NOMO-1 treated with DMSO at 0.1 percent for 48 hours (cell line): ENCODE measurements at regions not wholly inside any gene's neighbourhood (a gene's known extent, or its start where the extent isn't known, plus 50 kb on each side); places are given as distances from the start of the nearest gene placed in this dataset.

Experiments
- DNase-seq: peaks from one replicate; lab custom pipeline; 2025; ENCODE audit not compliant: unreplicated experiment; lab: John Stamatoyannopoulos, UW

GRCh38 chr6:100944644-100945043 is 63.5 kb upstream of the ASCC3 start:
- DNase-seq, result no peak

GRCh38 chr6:100946021-100946540 is 65.0 kb upstream of the ASCC3 start:
- DNase-seq, result no peak

GRCh38 chr6:100946711-100947110 is 65.6 kb upstream of the ASCC3 start:
- no peak for DNase-seq

- no peak for DNase-seq
These were observed 67.4 kb upstream of the ASCC3 start for GRCh38 chr6:100948381-100949133.

GRCh38 chr6:100952006-100952405 is 70.9 kb upstream of the ASCC3 start:
- no peak for DNase-seq

- DNase-seq, result peak; percentile 47
These were observed 78.2 kb upstream of the ASCC3 start for GRCh38 chr6:100959280-100959679.

- no peak for DNase-seq
These were observed 81.3 kb upstream of the ASCC3 start for GRCh38 chr6:100962466-100962865.

GRCh38 chr6:100965067-100965466 is 83.9 kb upstream of the ASCC3 start:
- DNase-seq, result no peak

- no peak for DNase-seq
These were observed 87.8 kb upstream of the ASCC3 start for GRCh38 chr6:100968949-100969348.

GRCh38 chr6:100979267-100979666 is 98.1 kb upstream of the ASCC3 start:
- DNase-seq, result no peak

- DNase-seq, result no peak
These were observed 99.8 kb upstream of the ASCC3 start for GRCh38 chr6:100980949-100981348.

- DNase-seq, result no peak
These were observed 105.8 kb upstream of the ASCC3 start for GRCh38 chr6:100986921-100987320.

GRCh38 chr6:100987556-100987955 is 106.4 kb upstream of the ASCC3 start:
- no peak for DNase-seq

GRCh38 chr6:100988391-100988984 is 107.4 kb upstream of the ASCC3 start:
- no peak for DNase-seq

GRCh38 chr6:100990070-100990469 is 108.9 kb upstream of the ASCC3 start:
- DNase-seq, result no peak

GRCh38 chr6:100996409-100996808 is 115.3 kb upstream of the ASCC3 start:
- no peak for DNase-seq

- DNase-seq, result no peak
These were observed 117.0 kb upstream of the ASCC3 start for GRCh38 chr6:100998111-100998510.

- DNase-seq, result no peak
These were observed 118.0 kb upstream of the ASCC3 start for GRCh38 chr6:100999034-100999597.

- peak; percentile 50 for DNase-seq
These were observed 119.2 kb upstream of the ASCC3 start for GRCh38 chr6:101000341-101000740.

GRCh38 chr6:101001012-101001411 is 119.9 kb upstream of the ASCC3 start:
- peak; percentile 14 for DNase-seq

- no peak for DNase-seq
These were observed 120.5 kb upstream of the ASCC3 start for GRCh38 chr6:101001607-101002006.

GRCh38 chr6:101003075-101003474 is 121.9 kb upstream of the ASCC3 start:
- DNase-seq, result no peak
